H1 (cell line): ENCODE measurements at regions not wholly inside any gene's neighbourhood (a gene's known extent, or its start where the extent isn't known, plus 50 kb on each side); places are given as distances from the start of the nearest gene placed in this dataset.

Experiments
- CTCF ChIA-PET: fragments of 300-600 bp; sonication (Branson Sonifier 250); formaldehyde crosslinking; loops from one replicate; lab custom pipeline; 2021; ENCODE audit not compliant: partially characterized antibody; lab: Charles Lee
- POLR2A ChIA-PET: fragments of 300-600 bp; sonication (Branson Sonifier 250); formaldehyde crosslinking; loops from one replicate; lab custom pipeline; 2021; ENCODE audit warnings: inconsistent platforms; ENCODE audit not compliant: partially characterized antibody; lab: Charles Lee
- DNase-seq, 2 experiments: peaks; one replicate each; pipeline versions ENCODE4 v3.0.0 to v3.0.0-alpha.2; 2010 to 2022; ENCODE audit warnings: low spot score in 2 of 2, low read depth in 1 of 2, mixed read lengths in 1 of 2
- FAIRE-seq: peaks from 2 replicates; lab custom pipeline; 2011; peaks lifted over from hg19 to GRCh38; lab: Jason Lieb, UNC
- H2AFZ ChIP-seq: 2 replicates; pipeline ENCODE4 v1.8.1; 2012; ENCODE audit warnings: low read length, inconsistent platforms
- H2AK5ac ChIP-seq: 2 replicates; pipeline ENCODE4 v1.6.1; 2013; ENCODE audit warnings: low read depth, low read length
- H2BK120ac ChIP-seq: replicated peaks from 2 replicates; pipeline ENCODE3; 2013; ENCODE audit warnings: low read depth, low read length, inconsistent platforms
- H2BK12ac ChIP-seq: 2 replicates; pipeline ENCODE4 v1.6.1; 2013; ENCODE audit warnings: low read depth, low read length
- H2BK15ac ChIP-seq: 2 replicates; pipeline ENCODE4 v1.6.1; 2013; ENCODE audit warnings: low read length
- H2BK20ac ChIP-seq: 2 replicates; pipeline ENCODE4 v1.6.1; 2013; ENCODE audit warnings: low read length
- H2BK5ac ChIP-seq: 2 replicates; pipeline ENCODE4 v1.6.1; 2013; ENCODE audit warnings: low read depth, low read length
- H3K14ac ChIP-seq: 2 replicates; pipeline ENCODE4 v1.6.1; 2013; ENCODE audit warnings: inconsistent platforms; ENCODE audit not compliant: insufficient read length
- H3K18ac ChIP-seq: 2 replicates; pipeline ENCODE4 v1.6.1; 2013; ENCODE audit warnings: low read length; ENCODE audit errors: extremely low read depth
- H3K23ac ChIP-seq: 2 replicates; pipeline ENCODE4 v1.6.1; 2013; ENCODE audit warnings: inconsistent platforms; ENCODE audit not compliant: insufficient read length
- H3K23me2 ChIP-seq: 2 replicates; pipeline ENCODE4 v1.6.1; 2013; ENCODE audit warnings: low read depth, low read length
- H3K27ac ChIP-seq: 2 replicates; pipeline ENCODE4 v1.6.1; 2011; ENCODE audit warnings: low read depth, low read length, inconsistent platforms
- H3K27me3 ChIP-seq, 4 experiments: replicated peaks in 1 of 4; 1 replicate in 1 of 4; 2 replicates in 3 of 4; pipeline versions ENCODE4 v1.6.1 to v1.8.1; 2011 to 2013; ENCODE audit warnings: low read length in 3 of 4, mild to moderate bottlenecking in 3 of 4, inconsistent platforms in 2 of 4, mixed read lengths in 2 of 4, moderate library complexity in 1 of 4; ENCODE audit not compliant: control insufficient read depth in 3 of 4, insufficient read depth in 3 of 4; ENCODE audit errors: extremely low read depth in 1 of 4
- H3K36me3 ChIP-seq, 4 experiments: 2 replicates each; pipeline versions ENCODE4 v1.6.1 to v1.8.1; 2011 to 2013; ENCODE audit warnings: mild to moderate bottlenecking in 4 of 4, low read length in 3 of 4, moderate library complexity in 2 of 4, control low read depth in 1 of 4, inconsistent platforms in 1 of 4; ENCODE audit not compliant: insufficient read depth in 4 of 4, control insufficient read depth in 2 of 4
- H3K4ac ChIP-seq: replicated peaks from 2 replicates; pipeline ENCODE3; 2013; ENCODE audit warnings: low read length, low read depth, mixed read lengths, inconsistent platforms; ENCODE audit not compliant: insufficient read length
- H3K4me1 ChIP-seq, 4 experiments: replicated peaks in 1 of 4; 1 replicate in 1 of 4; 2 replicates in 3 of 4; pipeline versions ENCODE4 v1.6.1 to v1.8.1; 2011 to 2013; ENCODE audit warnings: low read length in 3 of 4, inconsistent platforms in 2 of 4, mixed read lengths in 1 of 4; ENCODE audit not compliant: insufficient read depth in 4 of 4, control insufficient read depth in 3 of 4
- H3K4me2 ChIP-seq, 2 experiments: 2 replicates each; pipeline versions ENCODE4 v1.6.1 to v1.8.1; 2011 to 2013; ENCODE audit warnings: low read depth in 2 of 2, low read length in 2 of 2, control low read depth in 1 of 2, inconsistent platforms in 1 of 2, mild to moderate bottlenecking in 1 of 2; ENCODE audit not compliant: insufficient read depth in 1 of 2
- H3K4me3 ChIP-seq, 4 experiments: fragments of 200-600, 300-600 bp in 1 of 4; sonication (generic), shearing (Covaris generic), sonication (Bioruptor Twin) in 1 of 4; 2 replicates each; pipeline versions ENCODE4 v1.5.1 to v1.8.1; 2011 to 2016; ENCODE audit warnings: low read length in 4 of 4, low read depth in 3 of 4, control low read depth in 2 of 4, inconsistent platforms in 2 of 4, mild to moderate bottlenecking in 2 of 4, mixed read lengths in 1 of 4, moderate library complexity in 1 of 4; ENCODE audit not compliant: insufficient read depth in 2 of 4; ENCODE audit errors: extremely low read depth in 1 of 4
- H3K56ac ChIP-seq: replicated peaks from 2 replicates; pipeline ENCODE3; 2013; ENCODE audit warnings: low read depth, mild to moderate bottlenecking, mixed read lengths, low read length, inconsistent platforms; ENCODE audit not compliant: insufficient read length
- H3K79me1 ChIP-seq: 2 replicates; pipeline ENCODE4 v1.6.1; 2013; ENCODE audit warnings: low read depth, low read length, control low read depth
- H3K79me2 ChIP-seq, 2 experiments: 2 replicates each; pipeline versions ENCODE4 v1.6.1 to v1.8.1; 2012 to 2013; ENCODE audit warnings: low read length in 2 of 2, mild to moderate bottlenecking in 2 of 2, inconsistent platforms in 1 of 2; ENCODE audit not compliant: insufficient read depth in 2 of 2, control insufficient read depth in 1 of 2
- H3K9ac ChIP-seq, 4 experiments: replicated peaks in 1 of 4; 1 replicate in 1 of 4; 2 replicates in 3 of 4; pipeline versions ENCODE4 v1.6.1 to v1.8.1; 2011 to 2013; ENCODE audit warnings: low read depth in 3 of 4, low read length in 3 of 4, control low read depth in 2 of 4, mild to moderate bottlenecking in 2 of 4, moderate library complexity in 2 of 4, inconsistent platforms in 1 of 4; ENCODE audit errors: extremely low read depth in 1 of 4
- H3K9me3 ChIP-seq, 2 experiments: 2 replicates each; pipeline versions ENCODE4 v1.6.1 to v1.8.1; 2012 to 2013; ENCODE audit warnings: mild to moderate bottlenecking in 2 of 2, moderate library complexity in 2 of 2, control low read depth in 1 of 2, inconsistent platforms in 1 of 2, low read depth in 1 of 2, low read length in 1 of 2, mixed read lengths in 1 of 2; ENCODE audit not compliant: insufficient read depth in 2 of 2
- H4K20me1 ChIP-seq, 2 experiments: replicated peaks in 1 of 2; 2 replicates each; pipeline versions ENCODE3 to v1.8.1; 2011 to 2013; ENCODE audit warnings: inconsistent platforms in 2 of 2, low read length in 2 of 2, mild to moderate bottlenecking in 1 of 2; ENCODE audit not compliant: insufficient read depth in 2 of 2, control insufficient read depth in 1 of 2
- H4K5ac ChIP-seq: 2 replicates; pipeline ENCODE4 v1.6.1; 2013; ENCODE audit warnings: low read length, low read depth, mixed read lengths, inconsistent platforms; ENCODE audit not compliant: insufficient read length
- H4K8ac ChIP-seq: 2 replicates; pipeline ENCODE4 v1.8.0; 2013; ENCODE audit warnings: mild to moderate bottlenecking, moderate library complexity, low read length, inconsistent platforms; ENCODE audit not compliant: insufficient read depth; ENCODE audit errors: extremely low read depth
- H4K91ac ChIP-seq: replicated peaks from 2 replicates; pipeline ENCODE3; 2013; ENCODE audit warnings: low read length, mixed read lengths, inconsistent platforms; ENCODE audit not compliant: insufficient read length
- ASH2L ChIP-seq: fragments of 200-600, 300-600 bp; sonication (generic); IDR thresholded peaks from one replicate; pipeline ENCODE4 v1.7.1; 2017; ENCODE audit warnings: low read length
- CBX8 ChIP-seq: fragments of 300-800, 300-1000 bp; sonication (generic); IDR thresholded peaks from 2 replicates; pipeline ENCODE4 v1.7.1; 2016; ENCODE audit warnings: low read depth, low read length, borderline replicate concordance
- CHD1 ChIP-seq: IDR thresholded peaks from 2 replicates; pipeline ENCODE4 v1.6.1; 2012; ENCODE audit warnings: low read depth, low read length, improper control_type of control experiment
- EGR1 ChIP-seq: IDR thresholded peaks from 2 replicates; pipeline ENCODE4 v1.6.1; 2011; ENCODE audit warnings: low read depth, low read length, borderline replicate concordance
- JUN ChIP-seq: IDR thresholded peaks from 2 replicates; pipeline ENCODE4 v1.6.1; 2011; ENCODE audit warnings: low read depth, mild to moderate bottlenecking, improper control_type of control experiment, low read length
- KDM1A ChIP-seq: fragments of 200-600, 300-600 bp; sonication (generic); IDR thresholded peaks from 2 replicates; pipeline ENCODE4 v1.7.1; 2016; ENCODE audit warnings: mild to moderate bottlenecking, low read length, borderline replicate concordance
- POLR2A ChIP-seq, 2 experiments: IDR thresholded peaks; 1 replicate in 1 of 2; 2 replicates in 1 of 2; pipeline ENCODE4 v1.6.1; 2011; ENCODE audit warnings: low read depth in 2 of 2, low read length in 2 of 2, mild to moderate bottlenecking in 2 of 2; ENCODE audit errors: control extremely low read depth in 1 of 2
- RBBP5 ChIP-seq: IDR thresholded peaks from 2 replicates; pipeline ENCODE4 v1.7.1; 2012; ENCODE audit warnings: low read depth, mild to moderate bottlenecking, inconsistent platforms, low read length, moderate library complexity, borderline replicate concordance
- SAP30 ChIP-seq: fragments of 300-600 bp; sonication (generic); IDR thresholded peaks from 2 replicates; pipeline ENCODE4 v1.7.1; 2012; ENCODE audit warnings: low read length, moderate library complexity, mild to moderate bottlenecking, inconsistent platforms; ENCODE audit not compliant: insufficient read depth, insufficient replicate concordance
- TBP ChIP-seq: IDR thresholded peaks from 2 replicates; pipeline ENCODE4 v1.6.1; 2011; ENCODE audit warnings: low read depth, low read length, improper control_type of control experiment
- ZNF274 ChIP-seq: IDR thresholded peaks from 2 replicates; pipeline ENCODE4 v1.7.0; 2012; ENCODE audit warnings: low read length, borderline replicate concordance; ENCODE audit errors: extremely low read depth
- WGBS, 2 experiments: shearing (Covaris generic) in 1 of 2; methylation state at CpG; one replicate each; pipeline versions ENCODE4 v1.1.6 to v1.1.7; 2013 to 2015; ENCODE audit warnings: low lambda C conversion rate in 2 of 2, mixed read lengths in 2 of 2, inconsistent platforms in 1 of 2, low coverage in 1 of 2, missing lambda C conversion rate in 1 of 2; ENCODE audit not compliant: insufficient replicate concordance in 2 of 2, insufficient coverage in 1 of 2, insufficient read length in 1 of 2; ENCODE audit errors: extremely low coverage in 1 of 2, missing lambda C conversion rate in 1 of 2; 5-methylcytosine and 5-hydroxymethylcytosine counted together
- TF ChIP-seq, protein P1 (sequence below): IDR thresholded peaks from 2 replicates; pipeline ENCODE4 v1.6.1; 2012; ENCODE audit warnings: inconsistent platforms
- TF ChIP-seq, protein P2 (sequence below), 3 experiments: IDR thresholded peaks; 1 replicate in 2 of 3; 2 replicates in 1 of 3; pipeline versions ENCODE4 v1.5.1 to v1.6.1; 2011; ENCODE audit warnings: low read length in 3 of 3, mild to moderate bottlenecking in 3 of 3, inconsistent platforms in 2 of 3, low read depth in 1 of 3, moderate library complexity in 1 of 3; ENCODE audit not compliant: insufficient read depth in 1 of 3; ENCODE audit errors: control extremely low read depth in 1 of 3

DNA sequence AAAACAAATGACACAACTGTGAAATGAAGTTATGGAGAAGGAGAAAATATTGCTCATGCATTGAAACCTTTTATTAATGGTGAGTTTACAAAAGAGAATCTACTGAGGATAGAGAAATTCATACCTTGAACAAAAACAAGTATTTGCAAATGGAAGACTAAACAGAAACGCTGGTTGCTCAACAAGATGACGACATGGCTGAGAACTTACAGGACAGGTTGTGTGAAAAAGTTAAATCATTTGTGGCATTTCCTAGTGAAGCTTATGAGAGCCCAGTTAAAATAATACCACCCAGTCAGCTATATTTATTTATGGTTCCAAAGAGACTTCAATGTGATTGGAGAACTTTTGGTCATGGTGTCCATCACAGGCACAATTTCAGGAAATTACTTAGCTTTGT, 148.6 kb upstream of the PKDCC start:
- no peaks in the 10 kb centered on the region for H3K9me3 ChIP-seq
- ChIA-PET CTCF (interaction anchor here (0.8 to 6.4 kb wide), 4 partner anchors 29 to 187 kb away, joined by 3 to 35 read pairs (median 5); no protein-coding TSS in a partner anchor), POLR2A (no interaction called here)
- no peaks in the 10 kb centered on the region for H3K27me3 ChIP-seq
- no peak overlapping the region for H4K91ac ChIP-seq
- no peak overlapping the region for H4K5ac ChIP-seq
- no peak overlapping the region for H3K4me2 ChIP-seq
- no peak overlapping the region for H3K18ac ChIP-seq
- no peak overlapping the region for H3K23ac ChIP-seq
- DNase-seq (no peak), FAIRE-seq (no peak)
- H2BK20ac ChIP-seq = no peak overlapping the region
- H3K56ac ChIP-seq = no peak overlapping the region
- H3K4me3 ChIP-seq = no peak overlapping the region
- no peaks in the 10 kb centered on the region for H3K36me3 ChIP-seq
- H3K14ac ChIP-seq = no peak overlapping the region
- no peak overlapping the region for H4K8ac ChIP-seq
- H3K27ac ChIP-seq = no peak overlapping the region
- no peaks in the 10 kb centered on the region for H4K20me1 ChIP-seq
- H3K4ac ChIP-seq = no peak overlapping the region
- H2BK15ac ChIP-seq = no peak overlapping the region
- H2BK5ac ChIP-seq = no peak overlapping the region
- H3K23me2 ChIP-seq = no peaks in the 10 kb centered on the region
- H2BK12ac ChIP-seq = no peak overlapping the region
- H2AFZ ChIP-seq = no peak overlapping the region; the same call in 1 of the 2 replicates
- 80% methylated on average over 2 of the region's 2 CpGs; no CpG with 5 or more reads in 1 of the 2 experiments for WGBS, 2 experiments
- H3K79me2 ChIP-seq = no peaks in the 10 kb centered on the region
- no peak overlapping the region for H3K9ac ChIP-seq
- no peaks in the 10 kb centered on the region for H3K79me1 ChIP-seq
- H2BK120ac ChIP-seq = no peak overlapping the region
- H3K4me1 ChIP-seq = no peaks in the 10 kb centered on the region
- no peak overlapping the region for H2AK5ac ChIP-seq
- TF ChIP-seq RBBP5 (no peak), SAP30 (no peak), JUN (no peak), POLR2A (IDR thresholded peaks at IDR 0.05; ENCODE audit: control extremely low read depth in 1 of 2, low read depth in 2 of 2, low read length in 2 of 2) (no peak), KDM1A (no peak), TBP (no peak), ZNF274 (no peak), ASH2L (no peak), EGR1 (no peak), CBX8 (no peak), CHD1 (no peak)
- TF ChIP-seq, protein P1, sequence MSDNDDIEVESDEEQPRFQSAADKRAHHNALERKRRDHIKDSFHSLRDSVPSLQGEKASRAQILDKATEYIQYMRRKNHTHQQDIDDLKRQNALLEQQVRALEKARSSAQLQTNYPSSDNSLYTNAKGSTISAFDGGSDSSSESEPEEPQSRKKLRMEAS = no peak
- TF ChIP-seq, protein P2, sequence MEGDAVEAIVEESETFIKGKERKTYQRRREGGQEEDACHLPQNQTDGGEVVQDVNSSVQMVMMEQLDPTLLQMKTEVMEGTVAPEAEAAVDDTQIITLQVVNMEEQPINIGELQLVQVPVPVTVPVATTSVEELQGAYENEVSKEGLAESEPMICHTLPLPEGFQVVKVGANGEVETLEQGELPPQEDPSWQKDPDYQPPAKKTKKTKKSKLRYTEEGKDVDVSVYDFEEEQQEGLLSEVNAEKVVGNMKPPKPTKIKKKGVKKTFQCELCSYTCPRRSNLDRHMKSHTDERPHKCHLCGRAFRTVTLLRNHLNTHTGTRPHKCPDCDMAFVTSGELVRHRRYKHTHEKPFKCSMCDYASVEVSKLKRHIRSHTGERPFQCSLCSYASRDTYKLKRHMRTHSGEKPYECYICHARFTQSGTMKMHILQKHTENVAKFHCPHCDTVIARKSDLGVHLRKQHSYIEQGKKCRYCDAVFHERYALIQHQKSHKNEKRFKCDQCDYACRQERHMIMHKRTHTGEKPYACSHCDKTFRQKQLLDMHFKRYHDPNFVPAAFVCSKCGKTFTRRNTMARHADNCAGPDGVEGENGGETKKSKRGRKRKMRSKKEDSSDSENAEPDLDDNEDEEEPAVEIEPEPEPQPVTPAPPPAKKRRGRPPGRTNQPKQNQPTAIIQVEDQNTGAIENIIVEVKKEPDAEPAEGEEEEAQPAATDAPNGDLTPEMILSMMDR (IDR thresholded peaks at IDR 0.05; ENCODE audit: control extremely low read depth in 1 of 3, insufficient read depth in 1 of 3, low read depth in 1 of 3, low read length in 3 of 3) = no peak
